HEK293 (cell line): ENCODE measurements at regions not wholly inside any gene's neighbourhood (a gene's known extent, or its start where the extent isn't known, plus 50 kb on each side); places are given as distances from the start of the nearest gene placed in this dataset.

Experiments
- CTCF ChIP-seq: fragments of 450-650 bp; formaldehyde crosslinking; IDR thresholded peaks from 2 replicates; pipeline ENCODE4 v1.5.1; 2016; ENCODE audit warnings: missing biosample characterization, missing genetic modification characterization
- YY1 ChIP-seq: fragments of 450-650 bp; formaldehyde crosslinking; IDR thresholded peaks from 2 replicates; pipeline ENCODE4 v1.5.1; 2018; ENCODE audit warnings: missing biosample characterization, missing genetic modification characterization
- ZBTB11 ChIP-seq: fragments of 450-650 bp; formaldehyde crosslinking; conservative IDR thresholded peaks from 2 replicates; pipeline ENCODE4 v1.5.1; 2016; ENCODE audit warnings: low read depth, missing biosample characterization, missing genetic modification characterization
- ZNF148 ChIP-seq: fragments of 450-650 bp; formaldehyde crosslinking; IDR thresholded peaks from 2 replicates; pipeline ENCODE4 v1.5.0; 2017; ENCODE audit warnings: missing biosample characterization, missing genetic modification characterization, borderline replicate concordance
- ZNF350 ChIP-seq: fragments of 450-650 bp; formaldehyde crosslinking; IDR thresholded peaks from 2 replicates; pipeline ENCODE4 v1.5.0; 2017; ENCODE audit warnings: missing biosample characterization, mild to moderate bottlenecking, missing genetic modification characterization
- ZNF488 ChIP-seq: fragments of 450-650 bp; formaldehyde crosslinking; IDR thresholded peaks from 2 replicates; pipeline ENCODE4 v1.5.1; 2016; ENCODE audit warnings: missing biosample characterization, missing genetic modification characterization
- ZNF510 ChIP-seq: fragments of 450-650 bp; formaldehyde crosslinking; IDR thresholded peaks from 2 replicates; pipeline ENCODE4 v1.5.1; 2018; ENCODE audit warnings: mild to moderate bottlenecking, missing genetic modification characterization, missing biosample characterization; ENCODE audit not compliant: insufficient replicate concordance
- ZNF529 ChIP-seq: fragments of 450-650 bp; formaldehyde crosslinking; IDR thresholded peaks from 2 replicates; pipeline ENCODE4 v1.5.1; 2017; ENCODE audit warnings: missing genetic modification characterization, missing biosample characterization; ENCODE audit not compliant: insufficient replicate concordance
- ZNF561 ChIP-seq: fragments of 450-650 bp; IDR thresholded peaks from 2 replicates; pipeline ENCODE4 v1.5.1; 2018; ENCODE audit warnings: missing biosample characterization, missing genetic modification characterization, borderline replicate concordance

DNA sequence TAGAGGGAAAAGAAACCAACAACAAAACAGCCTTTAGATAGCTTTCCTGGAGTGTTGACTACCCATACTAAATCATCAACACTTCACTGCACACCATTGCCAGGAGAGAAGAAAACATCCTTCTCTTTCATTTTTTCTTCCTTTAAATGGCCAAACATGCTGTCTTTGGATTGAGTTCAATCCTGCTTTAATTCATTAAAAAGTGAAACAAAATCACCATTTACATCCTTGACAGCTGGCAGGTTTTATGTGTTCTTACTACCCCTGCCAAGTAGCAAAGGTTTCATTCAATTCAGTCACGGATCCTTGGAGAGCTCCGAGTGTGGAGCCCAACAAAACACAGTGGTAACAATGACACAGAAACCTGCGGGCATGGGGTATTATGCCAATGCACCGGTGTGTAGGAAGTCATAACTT is 568.3 kb downstream of the ANKRD50 start:
- TF ChIP-seq YY1 (no peak), ZNF488 (tag by site-specific recombination) (no peak), CTCF (tag by site-specific recombination) (no peak), ZBTB11 (tag by site-specific recombination) (no peak), ZNF561 (tag by site-specific recombination) (no peak), ZNF148 (tag by site-specific recombination) (no peak), ZNF529 (tag by site-specific recombination) (no peak), ZNF350 (tag by site-specific recombination) (no peak), ZNF510 (no peak)
